Activated naive CD4-positive, alpha-beta T cell treated with anti-CD3 and anti-CD28 coated beads for 36 hours (primary cell): ENCODE measurements at regions not wholly inside any gene's neighbourhood (a gene's known extent, or its start where the extent isn't known, plus 50 kb on each side); places are given as distances from the start of the nearest gene placed in this dataset.
"Not testable (repeated sequence)": the region's sequence is repeated elsewhere in the genome, so short reads cannot be mapped to it uniquely, and the experiment has no call there.

ENCODE experiments used
- CTCF ChIA-PET: fragments of 350-600 bp; sonication (Branson Sonifier 250); formaldehyde crosslinking; loops from one replicate; lab custom pipeline; 2021; ENCODE audit warnings: antibody characterized with exemption; lab: Charles Lee
- DNase-seq: peaks from one replicate; pipeline ENCODE4 v3.0.0-alpha.2; 2020
- H3K27ac Mint-ChIP-seq: one replicate; pipeline ENCODE4 v1.8.0; 2021; ENCODE audit warnings: mild to moderate bottlenecking, mixed read lengths
- H3K27me3 Mint-ChIP-seq: one replicate; pipeline ENCODE4 v1.8.0; 2021; ENCODE audit warnings: low read depth, mixed read lengths
- H3K36me3 Mint-ChIP-seq: one replicate; pipeline ENCODE4 v1.8.0; 2021; ENCODE audit warnings: low read depth, mixed read lengths
- H3K4me1 Mint-ChIP-seq: one replicate; pipeline ENCODE4 v1.8.0; 2021; ENCODE audit warnings: low read depth, mixed read lengths
- H3K4me3 Mint-ChIP-seq: one replicate; pipeline ENCODE4 v1.8.0; 2021; ENCODE audit warnings: mild to moderate bottlenecking, moderate library complexity, mixed read lengths
- H3K9me3 Mint-ChIP-seq: one replicate; pipeline ENCODE4 v1.8.0; 2021; ENCODE audit warnings: mixed read lengths
- intact Hi-C: fragments of 100-400 bp; cut with micrococcal nuclease; formaldehyde crosslinking; loops from one replicate; pipeline ENCODE4 v1.15.1; 2023

DNA sequence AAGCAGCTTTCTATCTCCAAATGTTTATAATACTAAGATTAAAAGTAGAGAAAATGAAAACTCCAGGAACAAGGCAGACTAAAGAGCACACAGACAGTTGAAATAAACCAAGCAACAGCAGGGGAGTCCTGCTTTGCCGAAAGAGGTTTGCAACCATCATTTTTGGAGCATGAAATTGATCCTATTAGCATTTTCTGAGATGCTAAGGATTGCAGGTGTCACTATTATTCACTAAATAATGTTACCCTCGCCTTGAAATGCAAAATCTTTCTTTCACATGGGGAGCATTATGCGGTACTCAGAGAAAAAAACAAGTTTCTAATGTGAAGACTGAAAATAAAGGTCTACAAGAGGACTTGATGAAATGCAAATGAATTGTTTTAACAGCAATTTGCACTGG is 81.7 kb upstream of the DNAJC10 start:
- H3K4me1 Mint-ChIP-seq, result no peaks in the 10 kb centered on the region
- CTCF ChIA-PET, result no interaction called here

DNA sequence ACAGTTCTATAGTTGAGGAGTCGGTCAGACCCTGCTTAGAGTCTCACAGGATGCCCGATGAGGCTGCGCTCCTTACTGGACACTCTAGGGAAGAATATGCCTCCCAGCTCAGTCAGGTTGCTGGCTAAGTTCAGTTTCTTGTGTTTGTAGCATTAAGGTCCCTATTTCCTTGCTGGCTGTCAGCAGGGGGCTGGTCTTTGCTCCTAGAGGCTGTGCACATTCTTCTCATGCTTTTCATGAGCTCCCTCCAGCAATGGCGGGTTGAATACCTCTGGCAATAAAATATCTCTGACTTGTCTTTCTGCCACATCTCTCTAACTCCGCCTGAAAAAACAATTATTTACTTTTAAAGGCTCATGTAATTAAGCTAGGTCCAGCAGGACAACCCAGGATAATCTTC is 79.4 kb upstream of the DNAJC10 start:
- CTCF ChIA-PET, result interaction anchor here (1.5 kb wide), 1 partner anchor 12 kb away, joined by 5 read pairs; no protein-coding TSS in a partner anchor
- intact Hi-C loops, result no loop called here
- no peak for DNase-seq
- H3K27ac Mint-ChIP-seq, result no peak overlapping the region
- H3K36me3 Mint-ChIP-seq, result no peaks in the 10 kb centered on the region
- no peak overlapping the region for H3K4me3 Mint-ChIP-seq
- peaks cover 10% of the 10 kb centered on the region for H3K27me3 Mint-ChIP-seq
- no peaks in the 10 kb centered on the region for H3K4me1 Mint-ChIP-seq
- H3K9me3 Mint-ChIP-seq, result no peaks in the 10 kb centered on the region

More for the DNA sequence above, 81.7 kb upstream of the DNAJC10 start:
- intact Hi-C loops, result no loop called here
- Mint-ChIP-seq H3K9me3 (no peaks in the 10 kb centered on the region), H3K36me3 (no peaks in the 10 kb centered on the region), H3K27ac (no peak overlapping the region), H3K4me3 (no peak overlapping the region), H3K27me3 (peaks cover 14% of the 10 kb centered on the region)
- DNase-seq, result no peak

DNA sequence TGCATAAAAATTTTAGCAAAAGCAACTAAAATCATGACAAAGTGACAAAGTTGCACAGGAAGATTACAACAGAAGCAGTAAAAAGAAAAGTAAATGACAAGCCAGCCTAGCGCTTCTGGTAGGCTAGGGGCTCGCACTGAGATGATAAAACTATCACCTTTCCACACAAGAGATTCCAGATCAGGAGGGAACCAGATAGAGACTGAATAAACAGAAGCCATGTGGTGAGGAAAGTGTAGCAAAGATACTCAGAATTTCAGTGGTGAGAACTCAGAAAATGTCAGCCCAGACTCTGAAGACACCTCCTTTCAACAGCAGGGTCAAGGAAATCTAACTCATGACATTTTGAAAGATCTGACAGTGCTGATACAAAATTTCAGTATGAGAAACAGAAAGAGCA is 77.4 kb upstream of the DNAJC10 start:
- CTCF ChIA-PET, result no interaction called here
- H3K27ac Mint-ChIP-seq, result no peak overlapping the region
- no peaks in the 10 kb centered on the region for H3K4me1 Mint-ChIP-seq
- DNase-seq, result no peak
- intact Hi-C loops, result no loop called here
- H3K4me3 Mint-ChIP-seq, result no peak overlapping the region
- no peaks in the 10 kb centered on the region for H3K9me3 Mint-ChIP-seq
- H3K27me3 Mint-ChIP-seq, result peaks cover 6% of the 10 kb centered on the region
- H3K36me3 Mint-ChIP-seq, result no peaks in the 10 kb centered on the region

DNA sequence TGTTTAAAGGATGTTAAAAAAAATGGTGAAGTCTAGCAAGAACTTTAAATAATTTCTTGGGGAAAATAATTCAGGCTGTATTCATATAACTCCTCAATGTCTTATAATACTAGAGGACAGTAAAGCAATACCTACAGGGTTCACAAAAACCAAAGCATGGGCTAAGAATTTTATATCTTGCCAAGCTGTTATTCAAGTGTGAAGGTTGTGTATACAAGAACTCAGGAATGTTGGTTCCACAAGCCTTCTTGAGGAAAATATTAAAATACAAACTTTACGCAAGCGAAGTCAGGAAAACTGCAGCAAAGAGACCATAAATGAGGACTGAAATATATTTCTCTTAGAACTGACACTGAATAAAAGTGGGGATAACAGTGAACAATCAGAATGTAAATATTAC is 76.1 kb upstream of the DNAJC10 start:
- Mint-ChIP-seq H3K27me3 (peaks cover 6% of the 10 kb centered on the region), H3K4me3 (no peak overlapping the region), H3K4me1 (no peaks in the 10 kb centered on the region), H3K36me3 (no peaks in the 10 kb centered on the region), H3K27ac (no peak overlapping the region), H3K9me3 (no peaks in the 10 kb centered on the region)
- intact Hi-C loops, result no loop called here
- no peak for DNase-seq
- CTCF ChIA-PET, result no interaction called here

DNA sequence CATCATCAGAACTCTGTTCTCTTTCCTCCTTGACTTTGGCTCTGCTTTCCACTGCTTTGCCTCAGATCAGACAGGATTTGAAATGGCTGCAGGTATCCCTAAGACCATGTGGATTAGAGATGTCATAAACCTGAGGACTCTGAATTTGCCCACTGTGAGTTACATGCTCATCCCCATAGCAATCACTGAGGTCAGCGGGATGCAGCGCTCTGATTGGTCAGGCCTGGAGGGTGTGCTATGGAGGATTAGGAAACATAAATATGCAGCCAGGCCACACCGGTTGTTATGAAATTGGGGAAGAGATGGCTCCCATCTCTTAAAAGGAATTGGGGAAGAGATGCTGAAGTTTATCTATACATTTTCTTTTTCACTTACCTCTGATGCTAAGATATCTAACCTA is 73.7 kb upstream of the DNAJC10 start:
- Mint-ChIP-seq H3K4me1 (no peaks in the 10 kb centered on the region), H3K36me3 (no peaks in the 10 kb centered on the region), H3K27me3 (peaks cover 6% of the 10 kb centered on the region), H3K27ac (no peak overlapping the region), H3K9me3 (no peaks in the 10 kb centered on the region), H3K4me3 (no peak overlapping the region)
- intact Hi-C loops, result no loop called here
- CTCF ChIA-PET, result interaction anchor here (0.6 kb wide), 1 partner anchor 766 kb away, joined by 3 read pairs; no protein-coding TSS in a partner anchor
- peak; percentile 22 for DNase-seq

DNA sequence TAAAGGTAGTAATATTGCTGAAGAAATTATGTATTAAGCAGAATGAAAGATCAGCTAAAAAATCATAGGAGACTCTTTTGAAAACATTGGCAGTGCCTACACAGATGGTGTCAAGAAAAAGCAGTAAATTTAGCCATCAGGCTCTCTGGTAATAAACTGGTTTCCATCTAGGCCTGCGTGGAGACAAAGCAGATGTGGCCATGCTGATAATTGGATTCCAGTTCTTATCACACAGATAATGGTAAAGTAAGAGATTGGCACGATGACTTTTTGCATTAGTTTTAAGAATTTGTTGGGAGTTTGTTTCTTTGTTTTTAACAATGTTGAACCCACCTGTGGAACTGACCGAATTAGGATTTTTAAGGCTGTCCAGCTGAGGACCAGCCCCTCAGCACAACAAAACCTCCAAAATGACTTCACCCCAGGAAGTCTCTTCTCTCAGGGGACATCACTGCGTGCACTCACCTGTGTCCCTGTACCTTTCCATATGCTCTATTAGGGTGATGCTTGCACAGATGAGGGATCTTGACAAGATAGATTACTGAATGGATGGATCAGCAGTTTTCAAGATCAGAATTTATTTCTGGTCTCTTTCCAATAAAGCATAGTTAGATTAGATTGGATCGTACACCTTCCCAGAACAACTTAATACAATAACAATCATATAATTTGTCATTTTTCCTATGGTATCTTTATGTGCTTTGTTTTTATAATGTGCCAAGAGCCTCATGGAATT is 69.1 kb upstream of the DNAJC10 start:
- Mint-ChIP-seq H3K27me3 (no peaks in the 10 kb centered on the region), H3K9me3 (no peaks in the 10 kb centered on the region), H3K36me3 (no peaks in the 10 kb centered on the region), H3K4me1 (no peaks in the 10 kb centered on the region), H3K27ac (no peak overlapping the region), H3K4me3 (no peak overlapping the region)
- CTCF ChIA-PET, result interaction anchor here (0.6 kb wide), 1 partner anchor 8 kb away, joined by 4 read pairs; no protein-coding TSS in a partner anchor
- no peak for DNase-seq
- intact Hi-C loops, result no loop called here

DNA sequence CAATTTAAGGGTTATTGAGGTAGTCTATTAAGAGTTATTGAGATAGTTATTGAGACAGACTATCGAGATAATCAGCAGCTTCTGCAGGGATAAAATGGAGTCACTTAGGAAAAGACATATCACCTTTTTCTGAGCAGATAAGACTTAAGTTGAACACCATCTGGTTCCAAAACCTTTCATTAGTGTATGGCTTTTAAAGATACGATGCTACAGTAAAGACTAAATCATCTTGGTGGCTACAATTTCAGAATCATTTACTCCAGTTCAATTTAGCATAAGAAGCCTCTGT is 68.6 kb upstream of the DNAJC10 start:
- Mint-ChIP-seq H3K27ac (no peak overlapping the region), H3K4me3 (no peak overlapping the region), H3K9me3 (no peaks in the 10 kb centered on the region), H3K36me3 (no peaks in the 10 kb centered on the region), H3K27me3 (no peaks in the 10 kb centered on the region), H3K4me1 (peaks cover 4% of the 10 kb centered on the region)
- CTCF ChIA-PET, result no interaction called here
- intact Hi-C loops, result no loop called here
- DNase-seq, result no peak

DNA sequence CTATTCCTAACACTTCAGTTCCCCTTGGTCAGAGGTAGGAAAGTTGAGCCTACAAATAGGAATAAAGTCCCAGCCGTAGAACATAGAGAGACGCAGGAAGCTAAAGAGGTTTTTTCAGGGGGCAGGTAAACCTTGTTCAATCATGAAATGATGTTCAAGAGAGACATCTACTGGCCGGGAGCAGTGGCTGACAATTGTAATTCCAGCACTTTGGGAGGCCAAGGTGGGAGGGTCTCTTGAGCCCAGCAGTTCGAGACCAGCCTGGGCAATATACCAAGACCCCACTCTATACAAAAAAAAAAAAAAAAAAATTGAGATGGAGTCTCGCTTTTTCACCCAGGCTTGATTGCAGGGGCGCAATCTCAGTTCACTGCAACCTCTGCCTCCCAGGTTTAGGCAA is 66.7 kb upstream of the DNAJC10 start:
- Mint-ChIP-seq H3K4me3 (no peak overlapping the region), H3K27me3 (no peaks in the 10 kb centered on the region), H3K27ac (no peak overlapping the region), H3K4me1 (peaks cover 5% of the 10 kb centered on the region), H3K36me3 (no peaks in the 10 kb centered on the region), H3K9me3 (no peaks in the 10 kb centered on the region)
- CTCF ChIA-PET, result interaction anchor here (0.6 to 2.1 kb wide), 10 partner anchors 12 to 506 kb away, joined by 3 to 21 read pairs (median 4); no protein-coding TSS in a partner anchor
- intact Hi-C loops, result no loop called here
- no peak for DNase-seq

DNA sequence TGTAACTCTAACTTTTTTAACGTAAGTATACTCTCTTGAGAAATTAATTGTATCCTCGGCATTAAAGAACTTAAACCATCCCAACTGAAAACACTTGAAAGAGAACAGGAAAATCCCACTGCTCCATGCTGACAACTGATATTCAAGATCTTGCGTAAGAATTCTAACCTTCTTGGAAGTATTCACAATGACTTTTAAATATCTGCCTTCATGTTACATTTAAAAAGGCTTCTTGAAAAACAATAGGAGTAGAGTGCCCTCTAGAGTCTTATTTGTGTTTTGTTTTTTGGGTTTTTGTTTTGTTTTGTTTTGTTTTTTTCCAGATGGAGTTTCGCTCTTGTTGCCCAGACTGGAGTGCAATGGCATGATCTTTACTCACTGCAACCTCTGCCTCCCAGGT is 65.4 kb upstream of the DNAJC10 start:
- intact Hi-C loops, result loop anchor here (1.0 to 10.0 kb wide), 4 partner anchors 410 to 1576 kb away; no protein-coding TSS in a partner anchor
- Mint-ChIP-seq H3K27me3 (no peaks in the 10 kb centered on the region), H3K36me3 (no peaks in the 10 kb centered on the region), H3K27ac (no peak overlapping the region), H3K9me3 (no peaks in the 10 kb centered on the region), H3K4me3 (no peak overlapping the region), H3K4me1 (peaks cover 5% of the 10 kb centered on the region)
- DNase-seq, result no peak
- CTCF ChIA-PET, result interaction anchor here (0.6 kb wide), 1 partner anchor 410 kb away, joined by 3 read pairs; no protein-coding TSS in a partner anchor

DNA sequence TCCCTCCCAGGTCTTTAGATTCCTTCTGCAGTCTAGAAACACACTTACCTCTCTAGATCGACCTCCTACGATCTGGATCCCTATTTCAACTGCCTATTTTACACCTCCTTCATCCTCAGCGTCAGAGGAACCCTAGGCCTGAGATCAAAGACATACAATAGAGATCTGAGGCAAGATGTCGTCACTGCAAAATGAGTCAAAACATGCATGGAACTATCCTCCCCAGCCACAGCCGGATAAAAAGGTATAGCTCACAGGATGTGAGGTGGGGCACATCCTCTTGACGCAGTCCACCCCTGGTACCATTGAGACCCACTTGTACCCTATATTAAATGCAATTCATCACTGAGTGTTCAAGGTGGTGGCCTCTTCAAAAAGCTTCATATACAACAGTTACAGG is 63.7 kb upstream of the DNAJC10 start:
- H3K4me3 Mint-ChIP-seq, result no peak overlapping the region

DNA sequence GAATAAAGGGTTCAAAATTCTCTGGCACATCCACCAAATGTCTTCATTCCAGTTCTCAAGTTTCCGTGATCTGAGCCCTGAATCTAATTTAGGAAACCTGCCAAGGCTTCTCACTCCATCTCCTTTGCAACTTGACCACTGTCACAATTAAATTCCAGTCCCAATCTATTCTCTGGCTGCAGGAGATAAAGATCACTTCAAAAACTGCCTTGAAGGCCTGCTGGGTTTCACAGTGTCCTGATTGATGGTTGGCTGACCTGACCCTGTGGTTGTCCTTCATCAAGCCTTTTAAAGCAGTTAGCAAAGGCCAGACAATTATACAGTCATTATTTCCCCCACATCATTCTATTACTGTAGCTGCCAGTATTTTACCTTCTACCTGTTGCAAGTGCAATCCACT is 60.3 kb upstream of the DNAJC10 start:
- no peak overlapping the region for H3K27ac Mint-ChIP-seq
- H3K27me3 Mint-ChIP-seq, result peaks cover 4% of the 10 kb centered on the region
- no peaks in the 10 kb centered on the region for H3K9me3 Mint-ChIP-seq
- intact Hi-C loops, result loop anchor here (10.0 kb wide), 1 partner anchor 1581 kb away; no protein-coding TSS in a partner anchor
- CTCF ChIA-PET, result interaction anchor here (0.5 kb wide), 1 partner anchor 9 kb away, joined by 4 read pairs; no protein-coding TSS in a partner anchor
- no peaks in the 10 kb centered on the region for H3K36me3 Mint-ChIP-seq
- H3K4me3 Mint-ChIP-seq, result no peak overlapping the region
- peaks cover 5% of the 10 kb centered on the region for H3K4me1 Mint-ChIP-seq
- no peak for DNase-seq

More for the DNA sequence above, 63.7 kb upstream of the DNAJC10 start:
- Mint-ChIP-seq H3K9me3 (no peaks in the 10 kb centered on the region), H3K27me3 (no peaks in the 10 kb centered on the region), H3K27ac (no peak overlapping the region), H3K36me3 (no peaks in the 10 kb centered on the region), H3K4me1 (peaks cover 5% of the 10 kb centered on the region)
- CTCF ChIA-PET, result interaction anchor here (0.6 to 1.1 kb wide), 3 partner anchors 9 to 822 kb away, joined by 3 read pairs; no protein-coding TSS in a partner anchor
- peak; percentile 42 for DNase-seq
- intact Hi-C loops, result loop anchor here (10.0 kb wide), 1 partner anchor 1578 kb away; no protein-coding TSS in a partner anchor

DNA sequence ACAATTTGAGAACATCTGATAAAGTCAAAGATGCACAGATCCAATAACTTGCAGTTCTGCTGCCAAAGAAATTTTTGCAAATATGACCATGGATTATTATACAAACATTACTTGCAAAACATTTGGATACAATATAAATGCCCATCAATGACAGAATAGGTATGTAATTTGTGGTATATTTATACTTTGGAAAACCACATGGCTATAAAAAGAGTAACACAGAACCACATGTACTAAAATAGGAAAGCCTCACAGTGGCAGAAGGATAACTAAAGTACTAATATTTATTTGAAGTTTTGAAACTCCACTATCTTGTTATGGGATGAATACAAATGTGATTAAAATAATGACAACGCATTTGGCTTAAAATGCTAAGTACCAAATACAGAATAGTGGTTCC is 51.8 kb upstream of the DNAJC10 start:
- Mint-ChIP-seq H3K27me3 (no peaks in the 10 kb centered on the region), H3K36me3 (no peaks in the 10 kb centered on the region), H3K4me1 (peaks cover 8% of the 10 kb centered on the region), H3K27ac (no peak overlapping the region), H3K9me3 (no peaks in the 10 kb centered on the region), H3K4me3 (no peak overlapping the region)
- intact Hi-C loops, result no loop called here
- CTCF ChIA-PET, result no interaction called here
- DNase-seq, result no peak

DNA sequence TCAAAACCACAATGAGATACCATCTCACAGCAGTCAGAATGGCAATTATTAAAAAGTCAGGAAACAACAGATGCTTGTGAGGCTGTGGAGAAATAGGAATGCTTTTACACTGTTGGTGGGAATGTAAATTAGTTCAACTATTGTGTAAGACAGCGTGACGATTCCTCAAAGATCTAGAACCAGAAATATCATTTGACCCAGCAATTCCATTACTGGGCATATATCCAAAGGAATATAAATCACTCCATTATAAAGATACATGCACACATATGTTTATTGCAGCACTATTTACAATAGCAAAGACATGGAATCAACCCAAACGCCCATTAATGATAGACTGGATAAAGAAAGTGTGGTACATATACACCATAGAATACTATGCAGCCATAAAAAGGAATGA is 50.6 kb upstream of the DNAJC10 start:
- DNase-seq, H3K4me3 Mint-ChIP-seq, H3K36me3 Mint-ChIP-seq, H3K9me3 Mint-ChIP-seq, H3K27me3 Mint-ChIP-seq, H3K27ac Mint-ChIP-seq, H3K4me1 Mint-ChIP-seq: not testable (repeated sequence)
- intact Hi-C loops, result loop anchor here (5.0 kb wide), 1 partner anchor 202 kb away; the partner anchor contains the start of gene FRZB
- CTCF ChIA-PET, result interaction anchor here (0.7 to 2.0 kb wide), 2 partner anchors 314 to 368 kb away, joined by 3 to 33 read pairs; no protein-coding TSS in a partner anchor
